Vagina (tissue), 2 donors: ENCODE measurements at regions not wholly inside any gene's neighbourhood (a gene's known extent, or its start where the extent isn't known, plus 50 kb on each side); places are given as distances from the start of the nearest gene placed in this dataset.

Source experiments
- POLR2A ChIP-seq, 2 donors: fragments of 450-650 bp; IDR thresholded peaks; one replicate each; pipeline ENCODE4 v1.6.1; 2017; ENCODE audit warnings: antibody characterized with exemption in 2 of 2, mild to moderate bottlenecking in 2 of 2, moderate library complexity in 2 of 2
- POLR2AphosphoS5 ChIP-seq, 2 donors: sonication (generic); formaldehyde crosslinking; IDR thresholded peaks; one replicate each; pipeline ENCODE4 v1.9.0; 2017; ENCODE audit warnings: antibody characterized with exemption in 2 of 2, mild to moderate bottlenecking in 2 of 2, low read depth in 1 of 2; ENCODE audit not compliant: insufficient read depth in 1 of 2
- TF ChIP-seq, protein P1 (sequence below), 3 experiments: fragments of 450-650 bp in 2 of 3; fragments of 200-600 bp in 1 of 3; sonication (generic) in 1 of 3; IDR thresholded peaks; one replicate each; pipeline ENCODE4 v1.5.1; 2017 to 2019; ENCODE audit warnings: antibody characterized with exemption in 3 of 3, mild to moderate bottlenecking in 2 of 3, moderate library complexity in 2 of 3

DNA sequence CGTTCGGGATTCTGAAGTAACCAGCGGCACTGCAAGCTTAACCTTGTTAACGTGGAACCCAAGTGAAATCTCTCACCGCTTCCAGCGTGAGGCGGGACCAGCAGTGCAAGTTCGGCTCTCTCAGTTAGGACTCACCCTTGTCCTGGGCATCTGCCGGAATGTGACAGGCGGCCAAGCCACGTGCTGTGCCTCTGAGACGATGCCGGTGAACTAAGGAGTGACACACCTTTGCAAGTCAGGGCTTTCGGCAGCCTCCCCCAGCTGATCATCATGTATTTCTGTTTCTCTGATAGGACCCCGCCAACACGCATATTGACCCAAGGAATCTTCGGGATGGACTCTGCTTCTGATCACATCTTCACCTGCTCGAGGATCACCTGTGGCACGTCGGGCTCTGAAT lies 415.0 kb upstream of the IRX1 start:
- TF ChIP-seq POLR2AphosphoS5 (IDR thresholded peaks at IDR 0.05; ENCODE audit: insufficient read depth in 1 of 2, low read depth in 1 of 2), result no peak
- TF ChIP-seq POLR2A (IDR thresholded peaks at IDR 0.05), result no peak
- TF ChIP-seq, protein P1, sequence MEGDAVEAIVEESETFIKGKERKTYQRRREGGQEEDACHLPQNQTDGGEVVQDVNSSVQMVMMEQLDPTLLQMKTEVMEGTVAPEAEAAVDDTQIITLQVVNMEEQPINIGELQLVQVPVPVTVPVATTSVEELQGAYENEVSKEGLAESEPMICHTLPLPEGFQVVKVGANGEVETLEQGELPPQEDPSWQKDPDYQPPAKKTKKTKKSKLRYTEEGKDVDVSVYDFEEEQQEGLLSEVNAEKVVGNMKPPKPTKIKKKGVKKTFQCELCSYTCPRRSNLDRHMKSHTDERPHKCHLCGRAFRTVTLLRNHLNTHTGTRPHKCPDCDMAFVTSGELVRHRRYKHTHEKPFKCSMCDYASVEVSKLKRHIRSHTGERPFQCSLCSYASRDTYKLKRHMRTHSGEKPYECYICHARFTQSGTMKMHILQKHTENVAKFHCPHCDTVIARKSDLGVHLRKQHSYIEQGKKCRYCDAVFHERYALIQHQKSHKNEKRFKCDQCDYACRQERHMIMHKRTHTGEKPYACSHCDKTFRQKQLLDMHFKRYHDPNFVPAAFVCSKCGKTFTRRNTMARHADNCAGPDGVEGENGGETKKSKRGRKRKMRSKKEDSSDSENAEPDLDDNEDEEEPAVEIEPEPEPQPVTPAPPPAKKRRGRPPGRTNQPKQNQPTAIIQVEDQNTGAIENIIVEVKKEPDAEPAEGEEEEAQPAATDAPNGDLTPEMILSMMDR (IDR thresholded peaks at IDR 0.05), result no peak
